NCI-H128 (cell line): ENCODE measurements at regions not wholly inside any gene's neighbourhood (a gene's known extent, or its start where the extent isn't known, plus 50 kb on each side); places are given as distances from the start of the nearest gene placed in this dataset.

Experiments used
- DNase-seq: peaks from one replicate; lab custom pipeline; 2025; ENCODE audit not compliant: unreplicated experiment; lab: John Stamatoyannopoulos, UW

- no peak for DNase-seq
Observed at GRCh38 chr17:72534265-72534664, 413.4 kb downstream of the SOX9 start.

- no peak for DNase-seq
Observed at GRCh38 chr17:72534776-72535175, 414.0 kb downstream of the SOX9 start.

GRCh38 chr17:72535346-72535745 is 414.5 kb downstream of the SOX9 start:
- DNase-seq, result no peak

GRCh38 chr17:72535779-72536178 is 415.0 kb downstream of the SOX9 start:
- no peak for DNase-seq

- no peak for DNase-seq
Observed at GRCh38 chr17:72536788-72537187, 416.0 kb downstream of the SOX9 start.

GRCh38 chr17:72538443-72538842 is 417.6 kb downstream of the SOX9 start:
- DNase-seq, result no peak

- DNase-seq, result no peak
Observed at GRCh38 chr17:72538901-72539352, 418.1 kb downstream of the SOX9 start.

- no peak for DNase-seq
Observed at GRCh38 chr17:72539981-72540897, 419.4 kb downstream of the SOX9 start.

- DNase-seq, result no peak
Observed at GRCh38 chr17:72542317-72542716, 421.5 kb downstream of the SOX9 start.

GRCh38 chr17:72545766-72546165 is 424.9 kb downstream of the SOX9 start:
- DNase-seq, result no peak

- DNase-seq, result no peak
Observed at GRCh38 chr17:72553051-72553755, 432.4 kb downstream of the SOX9 start.

- no peak for DNase-seq
Observed at GRCh38 chr17:72554508-72554907, 433.7 kb downstream of the SOX9 start.

- DNase-seq, result no peak
Observed at GRCh38 chr17:72555052-72555451, 434.2 kb downstream of the SOX9 start.

GRCh38 chr17:72556944-72557826 is 436.4 kb downstream of the SOX9 start:
- peak; percentile 6 for DNase-seq

GRCh38 chr17:72558971-72559476 is 438.2 kb downstream of the SOX9 start:
- no peak for DNase-seq

- peak; percentile 20 for DNase-seq
Observed at GRCh38 chr17:72560303-72561247, 439.8 kb downstream of the SOX9 start.

GRCh38 chr17:72561266-72561665 is 440.4 kb downstream of the SOX9 start:
- no peak for DNase-seq

GRCh38 chr17:72561680-72562079 is 440.9 kb downstream of the SOX9 start:
- DNase-seq, result no peak

GRCh38 chr17:72562615-72563188 is 441.9 kb downstream of the SOX9 start:
- no peak for DNase-seq
